ENCODE measurements at regions not wholly inside any gene's neighbourhood (a gene's known extent, or its start where the extent isn't known, plus 50 kb on each side); places are given as distances from the start of the nearest gene placed in this dataset.

DNA sequence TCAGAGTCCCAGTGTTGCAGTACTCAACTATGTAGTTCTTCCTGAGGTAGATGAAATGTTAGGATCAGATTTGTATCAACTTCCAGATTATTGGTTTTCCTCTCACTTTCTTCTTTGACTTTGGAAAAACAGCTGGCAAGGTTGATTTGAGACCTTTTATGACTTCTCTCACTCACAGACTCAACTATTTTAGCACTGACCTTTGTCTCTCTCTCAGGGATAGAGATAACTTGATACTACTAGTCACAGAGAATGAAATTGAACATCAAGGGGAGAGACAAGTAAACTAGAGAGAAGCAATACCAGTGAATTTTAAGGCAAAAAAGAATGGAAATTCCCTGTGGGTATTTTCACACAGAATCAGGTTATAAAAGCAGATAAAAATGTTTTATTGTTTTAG is 159.7 kb upstream of the B3GALT2 start:
- ATAC-seq (ENCODE audit: insufficient number of reproducible peaks, low FRiP score, low read depth) = no peak
- H3K27ac ChIP-seq = no peak overlapping the region
- no peaks in the 10 kb centered on the region for H3K4me1 ChIP-seq (ENCODE audit: control insufficient read depth in 1 of 2, low read depth in 2 of 2)
- no peaks in the 10 kb centered on the region for H3K27me3 ChIP-seq (replicated peaks; ENCODE audit: insufficient read depth)
- TF ChIP-seq CTCF (IDR thresholded peaks at IDR 0.05) = no peak
- H3K36me3 ChIP-seq = no peaks in the 10 kb centered on the region
- no peaks in the 10 kb centered on the region for H3K9me3 ChIP-seq
- DNase-seq (ENCODE audit: low spot score) = no peak
- H3K4me3 ChIP-seq = no peak overlapping the region

- H3K9me3 ChIP-seq = no peaks in the 10 kb centered on the region
- no peak for TF ChIP-seq CTCF (IDR thresholded peaks at IDR 0.05)
- no peak for DNase-seq (ENCODE audit: low spot score)
- H3K27ac ChIP-seq = no peak overlapping the region
- H3K4me1 ChIP-seq (ENCODE audit: control insufficient read depth in 1 of 2, low read depth in 2 of 2) = no peaks in the 10 kb centered on the region
- H3K36me3 ChIP-seq = no peaks in the 10 kb centered on the region
- H3K4me3 ChIP-seq = no peak overlapping the region
- no peaks in the 10 kb centered on the region for H3K27me3 ChIP-seq (replicated peaks; ENCODE audit: insufficient read depth)
- no peak for ATAC-seq (ENCODE audit: insufficient number of reproducible peaks, low FRiP score, low read depth)
Measured at GRCh38 chr1:193342811-193343210, 156.4 kb upstream of the B3GALT2 start.

- DNase-seq (ENCODE audit: low spot score) (no peak), ATAC-seq (ENCODE audit: insufficient number of reproducible peaks, low FRiP score, low read depth) (no peak)
- no peaks in the 10 kb centered on the region for H3K36me3 ChIP-seq
- H3K4me3 ChIP-seq = no peak overlapping the region
- H3K4me1 ChIP-seq (ENCODE audit: control insufficient read depth in 1 of 2, low read depth in 2 of 2) = no peaks in the 10 kb centered on the region
- no peak overlapping the region for H3K27ac ChIP-seq
- no peak for TF ChIP-seq CTCF (IDR thresholded peaks at IDR 0.05)
- no peaks in the 10 kb centered on the region for H3K9me3 ChIP-seq
- H3K27me3 ChIP-seq (replicated peaks; ENCODE audit: insufficient read depth) = no peaks in the 10 kb centered on the region
Measured at GRCh38 chr1:193340331-193340730, 153.9 kb upstream of the B3GALT2 start.

- DNase-seq (ENCODE audit: low spot score) = no peak
- Histone ChIP-seq H3K36me3 (no peaks in the 10 kb centered on the region), H3K9me3 (no peaks in the 10 kb centered on the region), H3K4me3 (no peak overlapping the region), H3K27me3 (replicated peaks; ENCODE audit: insufficient read depth) (no peaks in the 10 kb centered on the region), H3K4me1 (ENCODE audit: control insufficient read depth in 1 of 2, low read depth in 2 of 2) (no peaks in the 10 kb centered on the region), H3K27ac (no peak overlapping the region)
- no peak for TF ChIP-seq CTCF (IDR thresholded peaks at IDR 0.05)
- ATAC-seq (ENCODE audit: insufficient number of reproducible peaks, low FRiP score, low read depth) = no peak
Measured at GRCh38 chr1:193339401-193339800, 153.0 kb upstream of the B3GALT2 start.

GRCh38 chr1:193338194-193338593 is 151.8 kb upstream of the B3GALT2 start:
- no peaks in the 10 kb centered on the region for H3K36me3 ChIP-seq
- DNase-seq (ENCODE audit: low spot score) = no peak
- H3K27ac ChIP-seq = no peak overlapping the region
- no peak for TF ChIP-seq CTCF (IDR thresholded peaks at IDR 0.05)
- peaks cover 5% of the 10 kb centered on the region for H3K9me3 ChIP-seq
- H3K27me3 ChIP-seq (replicated peaks; ENCODE audit: insufficient read depth) = no peaks in the 10 kb centered on the region
- no peaks in the 10 kb centered on the region for H3K4me1 ChIP-seq (ENCODE audit: control insufficient read depth in 1 of 2, low read depth in 2 of 2)
- no peak overlapping the region for H3K4me3 ChIP-seq
- no peak for ATAC-seq (ENCODE audit: insufficient number of reproducible peaks, low FRiP score, low read depth)
